ENCODE measurements at regions not wholly inside any gene's neighbourhood (a gene's known extent, or its start where the extent isn't known, plus 50 kb on each side); places are given as distances from the start of the nearest gene placed in this dataset.

- TF ChIP-seq POLR2AphosphoS5 (IDR thresholded peaks at IDR 0.05; ENCODE audit: borderline replicate concordance, low read depth, low read length) (no peak), EZH2 (IDR thresholded peaks at IDR 0.05) (no peak), FOXP2 (optimal IDR thresholded peaks at IDR 0.05; ENCODE audit: control extremely low read depth, extremely low read length, insufficient read depth) (no peak)
Measured at GRCh38 chr14:26820572-26820971, 222.7 kb upstream of the NOVA1 start.
